ENCODE measurements at regions not wholly inside any gene's neighbourhood (a gene's known extent, or its start where the extent isn't known, plus 50 kb on each side); places are given as distances from the start of the nearest gene placed in this dataset.
"Not testable (repeated sequence)": the region's sequence is repeated elsewhere in the genome, so short reads cannot be mapped to it uniquely, and the experiment has no call there.

DNA sequence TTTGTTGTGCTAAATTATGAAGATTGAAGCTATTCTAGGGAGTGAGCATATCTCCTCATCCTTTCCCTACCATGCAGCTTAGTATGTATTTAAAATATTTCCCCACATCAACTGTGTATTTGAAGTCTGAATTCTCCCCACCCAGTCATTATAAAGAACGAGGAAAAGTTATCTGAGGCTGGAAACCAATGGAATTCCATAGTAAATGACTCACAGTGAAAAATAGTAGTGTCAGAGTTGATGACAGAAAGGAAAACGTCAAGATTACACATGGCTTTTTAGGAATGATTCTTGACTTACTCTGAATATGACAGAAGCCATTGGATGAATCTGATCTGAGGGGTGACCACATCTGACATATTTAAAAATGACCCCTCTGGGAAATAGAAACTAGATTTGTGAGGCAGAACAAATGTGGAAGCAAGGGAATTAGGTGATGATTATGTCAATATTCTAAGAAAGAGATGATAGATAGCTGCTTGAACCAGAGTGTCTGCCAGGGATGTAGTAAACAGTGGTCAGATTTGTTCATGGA, 1768.9 kb upstream of the CDH9 start:
- DNase-seq (ENCODE audit: low read depth in 3 of 3, low spot score in 2 of 3): no peak

- not testable (repeated sequence) for DNase-seq (ENCODE audit: low read depth in 3 of 3, low spot score in 2 of 3)
Observed at GRCh38 chr5:28799035-28799434, 1760.6 kb upstream of the CDH9 start.

- no peak for DNase-seq (ENCODE audit: low read depth in 3 of 3, low spot score in 2 of 3)
Observed at GRCh38 chr5:28788954-28789353, 1750.6 kb upstream of the CDH9 start.

DNA sequence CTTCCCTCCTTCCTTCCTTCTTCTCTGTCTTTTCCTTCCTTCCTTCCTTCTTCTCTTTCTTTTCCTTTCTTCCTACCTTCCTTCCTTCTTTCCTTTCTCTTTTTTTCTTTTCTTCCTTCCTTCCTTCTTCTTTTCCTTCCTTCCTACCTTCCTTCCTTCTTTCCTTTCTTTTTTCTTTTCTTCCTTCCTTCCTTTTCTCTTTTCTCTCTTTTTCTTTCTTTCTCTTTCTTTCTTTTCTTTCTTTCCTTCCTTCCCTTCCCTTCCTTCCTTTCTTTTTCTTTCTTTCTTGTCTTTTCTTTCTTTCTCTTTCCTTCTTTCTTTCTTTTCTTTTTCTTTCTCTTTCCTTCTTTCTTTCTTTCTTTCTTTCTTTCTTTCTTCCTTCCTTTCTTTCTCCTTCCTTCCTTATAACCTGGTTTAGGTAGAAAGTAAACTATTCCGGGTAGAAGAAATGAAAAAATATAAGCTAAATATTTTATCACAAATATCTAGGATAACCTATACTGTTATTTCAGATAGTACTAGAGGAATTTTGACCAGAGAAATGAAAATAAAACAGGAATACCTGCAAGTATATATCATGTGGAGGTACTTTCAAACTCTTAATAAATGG, 1741.8 kb upstream of the CDH9 start:
- DNase-seq (ENCODE audit: low read depth in 3 of 3, low spot score in 2 of 3): no peak

DNA sequence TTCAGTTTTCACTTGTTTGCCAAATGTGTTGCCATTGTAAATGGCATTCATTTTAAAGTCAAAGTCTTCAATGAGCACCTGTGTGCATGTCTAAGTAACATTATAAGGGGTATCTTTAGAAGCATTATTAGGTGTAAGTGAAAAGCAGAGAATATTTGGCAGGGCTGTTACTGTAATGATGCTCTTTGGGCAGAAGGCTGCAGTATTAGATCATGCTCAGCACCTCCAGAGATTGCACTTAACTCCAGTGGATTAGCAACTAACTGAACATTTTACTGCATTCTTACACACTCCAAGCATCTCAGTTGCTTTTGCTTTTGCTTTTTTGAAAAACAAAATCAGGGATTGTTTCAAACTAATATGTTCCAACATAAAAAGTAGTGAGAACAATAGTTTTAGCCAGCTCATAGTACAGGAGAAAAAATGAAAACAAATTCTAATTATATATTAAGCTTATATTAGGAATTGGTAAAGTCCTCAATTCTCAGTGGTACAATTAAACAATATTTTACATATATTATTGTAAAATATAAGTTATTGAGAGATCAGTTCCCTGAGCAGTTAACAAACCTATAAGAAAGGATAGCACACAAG, 1740.9 kb upstream of the CDH9 start:
- DNase-seq (ENCODE audit: low read depth in 3 of 3, low spot score in 2 of 3): no peak

DNA sequence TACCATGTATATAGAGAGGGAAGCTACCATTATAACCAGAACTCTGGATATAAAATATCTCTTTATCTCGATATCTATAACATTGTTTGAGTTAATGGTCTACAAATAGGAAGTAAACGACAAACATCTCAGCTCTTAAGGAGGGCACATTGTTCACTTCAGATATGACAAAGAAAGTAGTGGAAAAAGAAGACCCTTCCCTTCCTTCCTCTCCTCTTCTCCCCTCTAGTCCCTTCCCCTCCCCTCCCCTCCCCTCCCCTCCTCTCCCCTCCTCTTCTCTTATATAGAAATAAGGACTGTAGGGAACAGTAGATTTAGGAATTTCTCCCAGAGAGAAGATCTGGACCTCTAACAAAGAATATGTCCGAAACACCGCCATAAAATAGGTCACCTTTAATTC, 1731.9 kb upstream of the CDH9 start:
- DNase-seq (ENCODE audit: low read depth in 3 of 3, low spot score in 2 of 3): no peak

- no peak for DNase-seq (ENCODE audit: low read depth in 3 of 3, low spot score in 2 of 3)
Observed at GRCh38 chr5:28766565-28767158, 1728.3 kb upstream of the CDH9 start.

GRCh38 chr5:28751396-28751795, 1713.0 kb upstream of the CDH9 start:
- DNase-seq (ENCODE audit: low read depth in 3 of 3, low spot score in 2 of 3): no peak

GRCh38 chr5:28750251-28750650, 1711.9 kb upstream of the CDH9 start:
- DNase-seq (ENCODE audit: low read depth in 3 of 3, low spot score in 2 of 3): no peak

DNA sequence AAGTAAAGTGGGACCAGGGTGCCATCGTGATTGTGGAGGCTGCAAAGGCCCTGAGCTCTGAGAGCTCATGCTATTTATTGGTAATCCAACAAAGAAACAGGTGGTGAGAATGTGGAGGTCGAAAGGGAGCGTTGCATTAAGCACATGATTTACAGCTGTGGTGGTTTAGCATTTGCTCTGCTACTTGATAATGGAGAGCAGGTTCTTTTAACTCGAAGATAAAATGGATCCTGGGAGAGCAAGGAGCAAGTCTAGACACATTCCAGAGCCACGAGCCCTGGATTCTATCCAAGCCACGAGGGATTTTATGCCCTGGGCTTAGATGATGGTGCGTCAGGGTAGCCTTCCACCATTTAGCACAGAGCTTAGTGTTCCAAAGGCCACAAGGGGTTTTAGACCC, 1710.1 kb upstream of the CDH9 start:
- DNase-seq (ENCODE audit: low read depth in 3 of 3, low spot score in 2 of 3): no peak

- no peak for DNase-seq (ENCODE audit: low read depth in 3 of 3, low spot score in 2 of 3)
Observed at GRCh38 chr5:28743716-28744110, 1705.3 kb upstream of the CDH9 start.

DNA sequence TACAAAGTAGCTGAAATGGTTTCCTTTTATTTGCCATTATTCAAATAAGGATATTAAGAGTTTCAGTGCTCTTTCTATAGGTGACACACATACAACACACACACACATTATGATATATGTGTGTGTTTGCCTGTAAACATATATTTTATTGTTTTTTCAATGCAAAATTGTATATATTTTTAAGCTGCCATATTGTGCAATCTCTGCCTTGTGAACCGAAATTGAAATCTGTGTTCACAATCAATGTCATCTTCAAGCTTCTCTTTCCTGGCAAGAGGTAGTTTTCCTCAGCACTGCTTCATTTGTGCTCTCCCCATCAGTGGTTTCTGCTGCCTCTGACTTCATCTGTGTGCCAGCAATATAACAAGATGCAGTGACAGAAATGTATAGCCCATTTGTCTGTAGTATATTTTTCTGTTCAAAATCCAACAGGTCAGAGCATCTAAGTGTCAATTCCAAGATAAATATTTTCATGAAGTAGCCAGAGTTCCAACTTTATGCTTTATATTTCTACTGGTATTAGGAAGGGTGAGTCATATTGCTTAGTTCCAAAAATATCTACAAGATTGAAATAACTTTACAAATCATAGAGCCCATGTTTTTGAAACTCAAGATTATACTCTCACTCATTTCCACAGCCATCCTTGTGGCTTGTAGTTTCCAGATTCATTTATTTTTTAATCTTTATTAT, 1704.8 kb upstream of the CDH9 start:
- no peak for DNase-seq (ENCODE audit: low read depth in 3 of 3, low spot score in 2 of 3)

- DNase-seq (ENCODE audit: low read depth in 3 of 3, low spot score in 2 of 3): no peak
Observed at GRCh38 chr5:28737682-28738081, 1699.3 kb upstream of the CDH9 start.

- DNase-seq (ENCODE audit: low read depth in 3 of 3, low spot score in 2 of 3): no peak
Observed at GRCh38 chr5:28737222-28737621, 1698.8 kb upstream of the CDH9 start.

DNA sequence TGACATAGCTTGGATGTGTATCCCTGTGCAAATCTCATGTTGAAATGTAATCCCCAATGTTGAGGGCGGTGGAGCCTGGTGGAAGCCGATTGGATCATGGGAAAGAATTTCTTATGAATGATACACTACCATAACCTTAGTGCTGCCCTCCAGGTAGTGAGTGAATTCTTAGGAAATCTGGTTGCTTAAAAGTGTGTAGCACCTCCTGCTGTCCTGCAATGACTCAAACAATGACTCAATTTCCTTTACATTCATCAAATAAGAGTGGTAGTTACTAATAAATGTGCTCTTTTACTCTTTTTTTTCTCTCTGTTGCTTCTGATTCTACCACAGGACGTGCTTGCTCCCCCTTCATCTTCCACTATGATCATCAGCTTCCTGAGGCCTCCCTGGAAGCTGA, 1696.0 kb upstream of the CDH9 start:
- DNase-seq (ENCODE audit: low read depth in 3 of 3, low spot score in 2 of 3): no peak

- DNase-seq (ENCODE audit: low read depth in 3 of 3, low spot score in 2 of 3): no peak
Observed at GRCh38 chr5:28729067-28729466, 1690.7 kb upstream of the CDH9 start.

- DNase-seq (ENCODE audit: low read depth in 3 of 3, low spot score in 2 of 3): no peak
Observed at GRCh38 chr5:28726815-28727214, 1688.4 kb upstream of the CDH9 start.

DNA sequence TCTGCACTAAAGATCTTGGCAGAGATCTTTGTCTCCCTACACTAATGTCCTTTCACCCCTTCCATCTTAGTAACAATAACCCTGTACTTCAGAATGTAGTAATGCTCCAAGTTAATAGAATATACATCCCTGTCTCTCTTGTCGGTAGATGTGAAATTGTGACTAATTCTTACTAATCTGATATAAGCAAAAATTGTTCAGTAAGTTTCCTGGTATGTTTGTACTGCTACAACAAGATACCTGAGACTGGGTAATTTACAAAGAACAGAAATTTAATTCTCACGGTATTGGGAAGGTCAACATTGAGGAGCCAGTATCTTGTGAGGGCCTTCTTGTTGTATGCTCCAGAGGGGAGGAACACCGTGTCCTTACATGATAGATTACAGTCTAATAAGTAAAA, 1686.6 kb upstream of the CDH9 start:
- no peak for DNase-seq (ENCODE audit: low read depth in 3 of 3, low spot score in 2 of 3)

DNA sequence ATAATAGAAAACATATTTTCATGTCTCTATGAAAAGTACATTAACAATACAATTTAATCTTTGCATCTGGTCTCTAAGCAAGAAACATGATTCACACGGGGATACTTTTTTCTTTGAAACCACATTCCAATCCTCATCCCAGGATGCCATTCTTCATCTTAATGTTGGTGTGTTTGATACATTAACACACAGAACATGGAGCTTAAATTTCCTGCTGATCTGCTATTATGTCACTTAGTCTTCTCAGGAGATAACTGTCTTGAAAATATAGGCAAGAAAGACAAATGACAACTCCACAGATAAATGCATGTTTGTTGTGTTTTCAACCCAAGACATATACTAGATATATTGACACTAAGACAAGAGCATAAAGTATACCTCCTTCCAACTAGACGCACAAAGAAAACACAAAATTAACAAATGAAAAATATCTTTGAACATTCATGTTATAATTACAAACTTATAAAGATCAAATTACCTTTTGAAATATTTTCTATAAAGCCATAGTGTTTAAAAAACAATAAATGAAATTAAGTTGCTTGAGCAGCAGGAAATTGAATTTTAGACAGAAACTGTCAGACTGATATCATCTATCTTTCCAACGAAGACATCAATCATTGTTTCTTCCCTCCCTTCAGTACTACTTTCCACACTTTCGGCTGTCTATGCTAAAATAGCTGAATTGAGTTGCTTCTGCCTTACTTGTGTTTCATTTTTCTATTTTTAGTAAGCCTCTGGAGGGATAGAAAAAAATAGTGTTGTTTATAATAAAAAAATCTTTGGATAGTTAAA, 1676.7 kb upstream of the CDH9 start:
- DNase-seq (ENCODE audit: low read depth in 3 of 3, low spot score in 2 of 3): no peak

DNA sequence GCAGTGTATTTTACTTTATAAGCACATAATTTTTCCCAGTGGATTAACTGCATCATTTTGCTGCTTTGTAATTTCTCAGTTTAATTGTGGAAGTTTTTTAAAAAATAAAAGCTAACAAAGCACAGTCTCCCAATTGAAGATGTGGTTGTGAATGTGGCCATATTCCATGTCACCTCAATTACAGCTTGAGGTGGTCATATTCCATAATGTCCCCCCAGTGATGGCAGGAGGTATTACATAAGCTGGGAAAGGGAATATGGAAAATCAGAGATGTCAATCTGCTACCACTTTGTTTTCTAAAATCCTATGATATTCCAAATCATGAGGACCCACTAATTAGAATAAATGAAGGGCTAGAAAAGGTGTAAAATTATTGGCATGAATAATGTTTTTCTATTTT, 1672.0 kb upstream of the CDH9 start:
- DNase-seq (ENCODE audit: low read depth in 3 of 3, low spot score in 2 of 3): no peak

GRCh38 chr5:28708472-28708871, 1670.1 kb upstream of the CDH9 start:
- DNase-seq (ENCODE audit: low read depth in 3 of 3, low spot score in 2 of 3): no peak
